HK-2 (cell line): ENCODE measurements at regions not wholly inside any gene's neighbourhood (a gene's known extent, or its start where the extent isn't known, plus 50 kb on each side); places are given as distances from the start of the nearest gene placed in this dataset.

Experiments used
- DNase-seq: peaks from one replicate; pipeline ENCODE4 v3.0.0-alpha.2; 2018; ENCODE audit not compliant: unreplicated experiment

DNA sequence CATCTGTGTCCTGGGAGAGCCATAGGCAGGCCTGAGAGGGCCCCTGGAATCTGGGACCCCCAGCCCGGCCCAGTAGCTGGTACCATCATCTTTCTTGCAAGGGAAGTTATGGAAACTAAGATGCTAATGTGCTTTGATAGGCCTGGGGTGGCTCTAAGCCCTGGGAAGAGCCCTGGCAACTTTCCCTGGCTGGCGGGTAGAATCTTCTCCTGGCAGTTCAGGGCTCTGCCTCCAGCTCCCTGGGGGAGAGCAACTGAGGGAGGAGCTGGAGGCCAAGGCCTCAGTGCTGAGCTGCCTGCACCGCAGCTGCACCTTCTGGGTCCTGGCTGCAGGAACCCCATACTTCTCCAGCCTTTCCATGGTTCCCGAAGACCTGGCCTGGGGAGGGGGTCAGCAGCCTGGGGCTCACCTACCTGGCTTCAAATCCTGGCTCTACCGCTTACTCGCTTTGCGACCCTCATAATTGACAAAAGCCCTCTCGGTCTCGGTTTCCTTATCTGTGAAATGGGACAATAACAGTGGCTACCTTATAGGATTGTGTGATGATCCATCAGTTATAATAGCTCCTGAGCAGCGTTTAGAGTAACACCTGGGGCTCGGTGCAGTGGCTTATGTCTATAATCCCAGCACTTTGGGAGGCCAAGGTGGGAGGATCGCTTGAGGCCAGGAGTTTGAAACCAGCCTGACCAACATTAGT, 333.7 kb downstream of the SEC14L1 start:
- no peak for DNase-seq

DNA sequence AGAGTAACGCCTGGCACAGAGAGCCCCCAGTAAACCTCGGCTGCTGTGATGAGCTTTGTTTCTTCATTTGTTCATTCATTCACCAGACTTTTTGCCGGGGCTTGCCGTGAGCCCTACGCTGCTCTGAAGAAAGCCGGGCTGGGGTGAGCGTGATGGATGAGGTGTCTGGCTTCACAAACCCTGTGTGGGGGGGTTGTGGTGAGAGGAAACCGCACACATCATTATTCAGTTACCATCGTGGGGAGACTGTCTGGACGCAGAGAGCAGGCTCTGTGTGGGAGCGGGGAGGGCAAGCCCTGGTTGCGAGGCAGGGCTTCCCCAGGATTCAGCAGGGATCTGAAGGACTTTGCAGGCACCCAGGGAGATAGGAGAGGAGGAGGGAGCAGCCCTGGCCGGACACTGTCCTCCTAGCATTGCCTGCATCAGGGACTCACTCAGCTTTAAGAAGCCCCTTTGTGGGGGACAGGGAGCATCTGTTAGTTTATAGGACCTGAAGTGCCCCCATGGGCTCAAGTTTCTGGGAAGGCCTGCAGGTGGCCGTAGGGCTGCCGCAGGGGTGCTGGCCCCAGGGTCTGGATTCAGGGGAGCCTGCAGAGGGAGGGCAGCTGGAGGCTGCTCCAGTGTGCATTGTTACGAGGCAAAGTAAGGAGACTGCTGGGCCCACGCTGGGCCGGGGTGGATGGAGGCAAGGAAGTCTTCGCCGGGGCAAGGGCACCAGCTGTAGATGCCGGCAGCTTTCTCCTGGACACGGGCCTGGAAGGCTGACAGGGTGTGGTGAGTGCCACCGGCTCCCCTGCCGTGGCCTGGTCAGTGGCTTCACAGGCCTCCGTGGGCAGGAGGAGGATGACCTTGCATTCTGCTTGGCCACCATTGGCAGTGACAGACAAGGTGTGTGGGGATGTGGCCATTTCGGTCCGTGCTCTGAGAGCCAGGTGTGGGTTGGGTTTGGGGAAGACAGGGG, 334.5 kb downstream of the SEC14L1 start:
- peak; percentile 90 for DNase-seq

DNA sequence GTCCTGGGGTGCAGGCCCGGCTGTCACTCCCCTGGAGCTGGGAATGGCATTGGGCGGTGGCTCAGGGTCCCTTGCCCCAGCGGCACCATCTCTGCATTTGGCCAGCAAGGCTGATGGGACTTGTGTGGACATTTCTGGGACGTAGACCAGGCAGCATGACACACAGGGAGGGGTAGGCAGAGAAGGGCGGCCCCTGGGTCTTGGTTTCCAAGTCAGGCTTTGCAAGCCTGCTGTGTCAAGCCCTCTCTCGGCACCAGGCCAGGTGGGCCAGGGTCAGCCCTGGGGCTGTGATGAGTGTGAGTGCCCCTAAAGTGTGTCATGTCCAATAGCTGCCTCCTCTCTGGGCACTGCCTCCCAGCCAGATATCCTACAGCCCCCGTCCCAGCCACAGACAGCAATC, 335.2 kb downstream of the SEC14L1 start:
- DNase-seq: no peak

DNA sequence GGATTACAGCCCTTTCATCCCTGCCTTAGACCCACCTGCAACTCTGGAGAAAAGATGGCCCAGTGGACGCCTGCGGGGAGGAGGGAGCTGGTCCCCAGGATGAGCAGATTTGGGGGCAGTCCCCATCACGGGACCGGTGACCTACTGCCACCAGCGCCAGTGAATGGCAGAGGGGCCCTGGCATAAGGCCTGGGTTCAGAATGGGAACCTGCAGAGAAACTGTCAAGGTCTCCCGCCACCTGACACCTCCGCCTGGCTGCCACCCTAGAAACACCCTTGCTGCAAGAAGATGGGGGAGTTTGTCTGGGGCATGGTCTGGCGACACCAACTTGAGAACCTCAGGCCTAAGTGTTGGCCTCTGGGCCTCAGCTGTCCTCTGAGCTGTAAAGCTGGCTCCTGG, 335.7 kb downstream of the SEC14L1 start:
- no peak for DNase-seq

DNA sequence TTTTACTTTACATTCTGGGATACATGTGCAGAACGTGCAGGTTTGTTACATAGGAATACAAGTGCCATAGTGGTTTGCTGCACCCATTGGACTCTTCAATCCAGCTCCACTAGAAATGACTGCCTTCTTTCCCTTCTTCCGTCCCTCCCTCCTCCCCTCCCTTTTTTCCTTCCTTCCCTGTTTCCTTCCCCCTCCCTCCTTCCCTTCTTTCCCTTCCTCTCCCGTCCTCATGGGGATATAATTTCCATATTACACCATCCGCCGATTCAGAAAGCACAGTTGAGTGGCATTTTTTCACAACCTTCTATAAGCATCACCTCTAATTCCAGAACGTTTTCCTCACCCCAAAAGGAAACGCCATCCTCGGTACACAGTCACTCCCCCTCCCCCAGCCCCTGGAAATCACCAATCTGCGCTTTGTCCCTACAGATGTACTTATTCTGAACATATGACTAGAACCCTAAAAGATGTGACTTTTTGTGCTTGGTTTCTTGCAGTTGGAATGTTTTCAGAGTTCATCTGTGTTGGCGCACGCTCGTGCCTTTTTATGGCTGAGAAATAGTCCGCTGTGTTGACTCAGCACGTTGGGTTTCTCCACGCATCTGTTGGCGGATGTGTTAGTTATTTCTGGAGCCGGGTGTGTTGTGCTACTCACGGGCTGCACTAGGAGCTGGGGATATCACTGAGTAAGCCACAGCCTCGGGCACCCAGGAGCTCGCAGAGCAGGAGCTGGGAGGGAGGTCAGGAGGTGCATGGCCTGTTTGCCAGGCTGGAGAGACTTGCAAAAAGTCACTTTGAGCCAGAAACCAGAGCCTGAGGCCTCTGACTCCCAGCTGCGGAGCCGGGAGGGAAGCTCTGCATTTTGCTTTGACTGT, 336.4 kb downstream of the SEC14L1 start:
- DNase-seq: peak; percentile 61

DNA sequence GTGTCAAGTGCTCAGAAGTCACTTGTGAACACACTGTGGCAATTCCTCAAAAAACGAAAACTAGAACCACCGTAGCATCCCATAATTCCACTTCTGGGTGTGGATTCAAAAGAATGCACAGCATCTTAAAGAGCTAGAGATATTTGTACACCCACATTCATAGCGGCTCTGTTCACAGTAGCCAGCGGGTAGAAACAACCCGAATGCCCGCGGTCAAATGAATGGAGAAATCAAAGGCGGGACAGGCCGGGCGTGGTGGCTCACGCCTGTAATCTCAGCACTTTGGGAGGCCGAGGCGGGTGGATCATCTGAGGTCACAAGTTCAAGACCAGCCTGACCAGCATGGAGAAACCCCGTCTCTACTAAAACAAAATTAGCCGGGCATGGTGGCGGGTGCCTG, 337.5 kb downstream of the SEC14L1 start:
- no peak for DNase-seq

DNA sequence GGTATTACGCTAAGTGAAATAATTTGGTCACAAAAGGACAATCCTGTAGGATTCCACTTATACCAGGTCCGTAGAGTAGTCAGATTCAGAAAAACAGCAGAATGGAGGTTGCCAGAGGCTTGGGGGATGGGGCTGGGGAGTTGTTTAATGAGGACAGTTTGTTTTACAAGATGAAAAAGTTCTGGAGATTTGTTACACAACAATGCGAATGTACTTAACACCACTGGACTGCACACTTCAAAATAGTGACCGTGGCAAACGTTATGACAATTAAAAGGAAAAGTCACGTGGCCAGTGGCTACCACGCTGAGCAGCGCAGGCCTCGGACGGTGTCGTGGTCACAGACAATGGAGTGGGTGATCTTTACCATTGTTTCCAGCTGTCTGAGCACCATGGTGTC, 338.1 kb downstream of the SEC14L1 start:
- DNase-seq: no peak

DNA sequence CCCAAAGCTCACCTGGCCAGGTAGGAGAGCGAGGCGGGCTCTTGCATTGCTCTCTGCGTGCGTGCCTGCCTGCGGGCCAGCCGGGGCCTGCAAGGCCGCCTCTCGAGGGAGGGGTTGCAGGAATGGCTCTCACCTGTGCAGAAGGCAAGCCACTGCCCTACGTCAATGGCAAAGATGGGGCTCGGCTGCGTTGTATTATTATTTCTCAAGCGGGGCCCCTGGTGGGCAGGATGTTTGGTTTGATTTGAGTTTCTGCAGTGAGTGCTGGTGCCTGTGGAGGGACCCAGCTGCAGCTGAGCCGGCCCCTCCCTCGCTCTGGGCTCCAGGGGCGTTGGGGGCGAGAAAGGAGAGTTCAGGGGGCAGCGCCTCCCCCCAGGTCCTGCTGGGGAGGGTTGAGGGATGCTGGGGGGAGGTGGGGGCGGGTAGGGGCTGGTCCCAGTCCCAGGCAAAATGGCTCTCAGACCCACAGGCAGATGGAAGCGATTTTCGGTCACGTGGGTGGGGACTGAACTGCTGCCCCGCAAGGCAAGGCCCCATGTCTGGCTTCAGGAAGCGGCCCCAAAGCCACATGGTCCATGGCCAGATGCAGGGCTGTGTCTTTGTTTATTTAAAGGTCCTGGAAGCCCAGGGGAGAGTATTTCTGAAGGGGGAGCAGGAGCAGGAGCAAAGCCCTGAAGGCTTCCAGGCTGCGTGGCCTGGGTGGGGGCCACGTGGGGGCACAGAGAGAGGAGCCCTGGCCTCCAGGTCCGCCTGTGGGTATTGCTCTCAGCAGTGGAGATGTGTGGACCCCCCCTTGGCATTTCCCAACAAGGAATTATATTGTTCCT, 338.8 kb downstream of the SEC14L1 start:
- DNase-seq: no peak

DNA sequence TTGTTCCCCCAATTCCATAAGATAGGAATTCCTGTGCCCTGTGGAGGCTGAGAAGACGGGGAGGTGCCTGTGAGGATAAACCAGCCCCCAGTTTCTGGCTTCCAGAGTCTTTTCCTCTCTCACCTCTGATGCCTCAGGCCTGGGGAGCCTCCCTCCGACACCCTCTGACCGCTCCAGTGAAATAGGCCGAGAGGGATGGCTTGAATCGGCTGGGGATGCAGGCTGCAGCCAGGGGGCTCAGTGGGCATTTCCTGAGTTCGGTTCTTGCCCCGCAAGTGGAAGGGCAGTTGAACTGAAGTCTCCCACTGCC, 339.4 kb downstream of the SEC14L1 start:
- no peak for DNase-seq

DNA sequence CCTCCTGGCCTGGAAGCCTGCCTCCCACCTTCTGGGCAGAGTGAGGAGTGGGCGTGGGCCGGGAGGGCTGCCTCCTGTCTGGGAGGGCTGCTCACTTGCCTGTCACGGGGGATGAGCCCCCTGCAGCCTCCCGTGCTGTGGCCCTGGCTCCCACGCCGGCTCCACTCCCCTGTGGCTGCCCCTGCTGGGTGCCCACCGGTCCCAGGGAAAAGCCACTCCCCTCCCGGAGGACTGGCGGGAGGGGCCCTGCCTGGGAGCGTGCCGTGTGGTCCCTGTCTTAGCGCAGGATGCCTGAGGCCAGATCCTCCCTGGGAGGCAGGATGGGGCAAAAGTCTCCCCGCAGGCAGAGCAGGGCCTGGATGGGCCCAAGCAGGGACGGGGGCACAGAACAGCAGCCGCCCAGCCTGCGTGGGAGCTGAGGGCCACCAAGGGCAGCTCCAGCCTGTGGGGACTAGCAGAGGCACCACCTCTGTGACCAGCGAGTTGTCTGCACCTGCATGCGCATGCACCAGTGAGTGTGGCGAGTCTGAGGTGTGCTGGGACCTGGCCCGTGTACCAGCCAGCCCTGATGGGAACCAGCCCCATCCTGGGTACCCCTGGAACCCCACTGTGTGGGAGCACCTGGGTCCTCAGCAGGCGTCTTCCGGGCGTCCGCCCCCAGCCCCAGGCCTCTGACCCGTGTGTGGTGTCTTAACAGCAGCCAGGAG, 339.9 kb downstream of the SEC14L1 start:
- DNase-seq: no peak

DNA sequence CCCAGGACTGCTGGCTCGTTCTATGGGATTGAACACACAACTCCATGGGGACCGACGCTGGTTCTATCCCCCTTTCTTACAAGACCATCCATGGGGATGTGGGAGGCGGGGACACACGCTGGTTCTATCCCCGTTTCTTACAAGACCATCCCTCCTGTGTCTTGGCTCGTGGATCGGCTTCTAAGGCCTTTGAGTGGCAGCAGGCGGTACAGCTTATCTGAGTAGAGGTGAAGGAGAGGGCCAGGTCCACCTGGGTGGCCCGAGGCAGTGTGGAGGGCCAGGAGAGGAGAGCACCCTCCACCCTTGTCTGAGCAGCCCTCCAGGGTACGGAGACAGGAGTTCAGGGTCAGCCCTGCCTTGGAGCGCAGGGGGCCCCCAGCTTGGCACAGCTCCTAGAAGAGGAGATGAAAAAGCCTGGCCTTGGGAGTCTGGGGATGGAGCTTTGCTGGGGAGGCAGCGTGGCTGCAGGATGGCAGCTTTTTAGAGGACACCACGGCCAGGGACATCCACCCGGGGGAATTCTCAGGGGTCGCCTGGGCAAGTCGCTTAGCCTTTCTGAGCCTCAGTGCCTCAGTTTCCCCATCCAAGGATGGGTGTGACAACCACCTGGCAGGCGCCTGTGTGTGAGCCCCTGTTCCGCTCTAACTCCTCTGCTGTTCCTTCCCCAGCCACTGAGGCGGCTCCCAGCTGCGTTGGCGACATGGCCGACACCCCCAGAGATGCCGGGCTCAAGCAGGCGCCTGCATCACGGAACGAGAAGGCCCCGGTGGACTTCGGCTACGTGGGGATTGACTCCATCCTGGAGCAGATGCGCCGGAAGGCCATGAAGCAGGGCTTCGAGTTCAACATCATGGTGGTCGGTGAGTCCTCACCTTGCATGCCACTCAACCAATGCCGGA, 341.0 kb downstream of the SEC14L1 start:
- DNase-seq: no peak

DNA sequence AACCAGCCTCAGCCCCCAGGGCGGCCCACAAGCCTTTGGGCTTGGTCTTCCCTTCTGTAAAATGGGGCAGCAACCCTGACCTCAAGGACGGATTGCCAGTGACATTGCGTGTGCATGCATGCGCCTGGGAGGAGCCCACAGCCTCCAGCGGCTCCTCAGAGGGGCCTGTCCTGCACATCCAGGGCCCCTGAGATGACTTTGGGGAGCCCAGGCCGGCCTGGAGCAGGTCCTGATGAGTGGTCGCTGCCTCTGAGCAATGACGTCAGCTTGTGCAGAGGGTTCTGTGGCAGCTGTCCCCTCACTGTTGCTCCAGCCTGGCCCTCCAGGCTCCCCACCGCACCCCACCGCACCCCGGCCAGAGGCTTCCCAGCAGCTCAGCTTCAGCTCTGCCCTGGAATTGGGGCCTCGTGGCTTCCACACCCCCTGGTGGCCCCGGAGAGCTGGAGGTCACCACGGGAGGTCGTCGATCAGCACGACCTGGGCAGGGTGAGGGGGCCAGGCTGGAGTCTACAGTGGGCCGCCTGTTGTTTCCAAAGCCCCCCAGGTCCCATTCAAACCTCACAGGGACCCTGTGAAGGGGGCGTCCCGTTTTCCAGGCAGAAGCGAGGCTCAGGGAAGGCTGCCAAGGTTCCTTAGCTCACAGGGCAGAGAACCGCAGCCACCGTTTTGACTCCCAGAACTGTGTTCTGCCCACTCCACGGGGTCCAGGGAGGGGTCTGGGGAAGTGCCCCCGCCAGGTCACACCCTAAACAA, 341.8 kb downstream of the SEC14L1 start:
- no peak for DNase-seq

DNA sequence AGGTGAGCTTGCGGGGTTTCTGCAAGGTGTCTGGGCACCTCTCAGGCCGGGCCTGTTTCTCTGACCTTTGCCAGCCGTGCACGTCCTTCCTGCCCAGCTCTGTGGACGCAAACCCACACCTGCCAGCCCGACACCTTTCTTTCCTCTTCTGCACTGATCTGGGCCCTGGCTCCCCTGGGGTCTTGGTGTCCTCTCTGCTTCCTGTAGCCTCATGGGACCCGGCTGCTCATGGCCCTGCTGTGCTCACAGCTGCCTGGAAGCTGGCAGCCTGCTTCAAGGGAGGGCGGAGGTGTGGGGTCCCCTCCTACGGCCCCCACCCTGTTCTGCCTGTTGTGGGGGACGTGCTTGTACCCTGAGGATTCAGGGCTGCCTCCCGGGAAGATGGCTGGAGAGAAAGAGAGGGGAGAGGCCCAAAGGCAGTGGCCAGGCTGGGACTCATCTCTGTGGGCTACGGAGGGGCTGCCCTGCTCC, 342.4 kb downstream of the SEC14L1 start:
- no peak for DNase-seq

DNA sequence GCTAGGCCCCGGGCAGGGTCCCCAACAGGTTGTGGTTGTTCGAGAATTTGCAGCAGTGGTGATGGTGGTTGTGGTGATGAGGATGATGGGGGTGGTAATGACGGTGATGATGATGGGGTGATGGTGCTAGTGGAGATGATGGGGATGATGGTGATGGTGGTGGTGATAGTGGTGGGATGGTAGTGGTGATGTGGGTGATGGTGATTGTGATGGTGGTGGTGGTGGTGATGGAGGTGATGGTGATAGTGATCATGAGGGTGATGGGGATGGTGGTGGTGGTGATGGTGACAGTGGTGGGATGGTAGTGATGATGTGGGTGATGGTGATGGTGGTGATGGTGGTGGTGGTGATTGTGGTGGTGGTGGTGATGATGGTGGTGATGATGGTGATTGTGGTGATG, 343.3 kb downstream of the SEC14L1 start:
- no peak for DNase-seq

DNA sequence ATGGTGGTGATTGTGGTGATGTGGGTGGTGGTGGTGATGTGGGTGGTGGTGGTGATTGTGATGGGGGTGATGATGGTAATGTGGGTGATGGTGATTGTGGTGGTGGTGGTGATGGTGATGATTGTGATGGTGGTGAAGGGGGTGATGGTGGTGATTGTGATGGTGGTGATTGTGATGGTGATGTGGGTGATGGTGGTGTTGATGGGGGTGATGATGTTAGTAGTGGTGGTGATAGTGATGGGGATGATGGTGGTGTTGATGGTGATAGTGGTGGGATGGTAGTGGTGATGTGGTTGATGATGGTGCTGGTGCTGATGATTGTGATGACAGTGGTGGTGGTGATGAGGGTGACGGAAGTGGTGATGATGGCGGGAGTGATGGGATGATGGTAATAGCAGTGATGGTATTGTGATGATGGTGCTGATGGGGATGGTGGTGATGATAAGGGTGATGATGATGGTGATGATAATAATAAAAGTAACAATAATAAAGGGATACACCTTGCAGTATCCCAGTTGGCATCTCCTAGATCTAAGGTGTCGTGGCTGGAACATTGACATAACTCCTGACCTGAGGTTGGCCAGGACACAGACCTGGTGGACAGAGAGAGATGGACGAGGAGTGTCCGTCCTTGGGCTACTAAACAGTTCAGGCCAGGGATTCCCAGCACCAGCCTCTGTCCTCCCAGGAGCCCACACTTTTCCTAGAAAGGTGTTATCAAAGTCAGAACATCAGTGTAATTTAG, 344.5 kb downstream of the SEC14L1 start:
- no peak for DNase-seq

DNA sequence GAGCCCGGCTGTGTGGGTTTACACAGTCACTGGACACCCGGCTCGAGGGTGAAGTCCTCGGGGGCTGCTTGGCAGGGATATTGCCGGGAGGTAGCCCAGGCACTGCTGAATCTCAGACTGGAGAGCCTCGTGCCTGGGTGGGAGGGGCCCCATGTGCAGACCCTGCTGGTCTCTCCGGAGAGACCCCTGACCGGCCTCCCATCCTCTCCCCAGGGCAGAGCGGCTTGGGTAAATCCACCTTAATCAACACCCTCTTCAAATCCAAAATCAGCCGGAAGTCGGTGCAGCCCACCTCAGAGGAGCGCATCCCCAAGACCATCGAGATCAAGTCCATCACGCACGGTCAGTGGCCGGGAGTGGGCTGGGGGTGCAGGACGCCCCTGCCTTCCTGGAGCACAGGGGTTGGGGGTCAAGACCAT, 346.5 kb downstream of the SEC14L1 start:
- no peak for DNase-seq

DNA sequence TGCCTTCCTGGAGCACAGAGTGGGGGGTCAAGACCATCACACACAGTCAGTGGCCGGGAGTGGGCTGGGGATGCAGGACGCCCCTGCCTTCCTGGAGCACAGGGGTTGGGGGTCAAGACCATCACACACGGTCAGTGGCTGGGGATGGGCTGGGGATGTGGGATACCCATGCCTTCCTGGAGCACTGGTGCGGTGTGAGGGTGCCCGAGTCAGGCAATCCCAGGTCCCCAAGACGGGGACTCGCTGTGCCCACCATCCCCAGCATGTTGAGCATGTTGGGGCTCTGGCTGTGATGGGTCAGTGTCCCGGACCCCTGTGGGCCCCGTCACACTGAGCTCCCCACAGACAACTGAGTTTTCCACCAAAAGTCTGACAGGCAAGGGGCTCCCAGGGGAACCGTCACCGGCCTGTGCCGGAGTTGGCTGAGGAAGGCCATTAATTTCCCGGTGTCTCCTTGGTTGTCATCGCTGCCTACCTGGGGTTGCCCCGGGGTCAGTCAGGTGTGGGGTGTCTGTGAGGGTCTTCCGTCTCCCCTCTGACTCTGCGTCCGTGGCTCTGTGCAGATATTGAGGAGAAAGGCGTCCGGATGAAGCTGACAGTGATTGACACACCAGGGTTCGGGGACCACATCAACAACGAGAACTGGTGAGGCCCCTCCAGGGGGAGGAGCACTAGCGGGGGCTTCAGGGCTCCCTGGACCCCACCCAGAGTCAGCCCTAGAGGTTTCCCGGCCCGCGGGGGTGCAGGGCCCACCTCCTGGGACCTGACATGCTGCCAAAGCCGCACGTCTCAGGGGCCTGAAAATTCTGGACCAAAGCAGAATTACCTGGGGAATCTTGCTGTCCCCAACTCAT, 347.1 kb downstream of the SEC14L1 start:
- DNase-seq: no peak
